ENCODE measurements at regions not wholly inside any gene's neighbourhood (a gene's known extent, or its start where the extent isn't known, plus 50 kb on each side); places are given as distances from the start of the nearest gene placed in this dataset.

DNA sequence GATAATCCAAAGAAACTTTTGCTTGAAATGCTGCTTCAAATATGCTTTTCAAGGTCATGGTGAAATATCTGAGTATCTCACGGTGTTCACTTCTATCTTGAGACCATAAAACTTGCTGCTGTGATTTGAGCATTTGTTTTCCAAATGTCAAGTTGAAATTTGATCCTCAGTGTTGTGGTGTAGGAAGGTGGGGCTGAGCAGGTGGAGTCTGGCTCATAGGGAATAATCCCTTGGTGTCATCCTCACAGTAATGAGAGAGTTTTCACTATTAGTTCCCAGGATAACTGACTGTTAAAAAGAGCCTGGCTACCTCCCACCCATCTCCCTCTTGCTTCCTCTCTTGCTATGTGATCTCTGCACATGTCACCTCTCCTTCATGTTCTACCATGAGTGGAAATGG is 858.0 kb upstream of the SLITRK5 start:
- no peaks in the 10 kb centered on the region for H3K27me3 ChIP-seq
- no peaks in the 10 kb centered on the region for H3K9me3 ChIP-seq (ENCODE audit: low read depth)
- TF ChIP-seq, protein P1, sequence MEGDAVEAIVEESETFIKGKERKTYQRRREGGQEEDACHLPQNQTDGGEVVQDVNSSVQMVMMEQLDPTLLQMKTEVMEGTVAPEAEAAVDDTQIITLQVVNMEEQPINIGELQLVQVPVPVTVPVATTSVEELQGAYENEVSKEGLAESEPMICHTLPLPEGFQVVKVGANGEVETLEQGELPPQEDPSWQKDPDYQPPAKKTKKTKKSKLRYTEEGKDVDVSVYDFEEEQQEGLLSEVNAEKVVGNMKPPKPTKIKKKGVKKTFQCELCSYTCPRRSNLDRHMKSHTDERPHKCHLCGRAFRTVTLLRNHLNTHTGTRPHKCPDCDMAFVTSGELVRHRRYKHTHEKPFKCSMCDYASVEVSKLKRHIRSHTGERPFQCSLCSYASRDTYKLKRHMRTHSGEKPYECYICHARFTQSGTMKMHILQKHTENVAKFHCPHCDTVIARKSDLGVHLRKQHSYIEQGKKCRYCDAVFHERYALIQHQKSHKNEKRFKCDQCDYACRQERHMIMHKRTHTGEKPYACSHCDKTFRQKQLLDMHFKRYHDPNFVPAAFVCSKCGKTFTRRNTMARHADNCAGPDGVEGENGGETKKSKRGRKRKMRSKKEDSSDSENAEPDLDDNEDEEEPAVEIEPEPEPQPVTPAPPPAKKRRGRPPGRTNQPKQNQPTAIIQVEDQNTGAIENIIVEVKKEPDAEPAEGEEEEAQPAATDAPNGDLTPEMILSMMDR (IDR thresholded peaks at IDR 0.05; ENCODE audit: low read depth, low read length), result no peak
- H3K36me3 ChIP-seq, result no peaks in the 10 kb centered on the region
- H3K4me3 ChIP-seq, result no peak overlapping the region
- H3K4me1 ChIP-seq (ENCODE audit: low read depth), result no peaks in the 10 kb centered on the region
- no peak for DNase-seq (ENCODE audit: low read depth in 1 of 2, low spot score in 1 of 2)
- no peak overlapping the region for H3K27ac ChIP-seq

DNA sequence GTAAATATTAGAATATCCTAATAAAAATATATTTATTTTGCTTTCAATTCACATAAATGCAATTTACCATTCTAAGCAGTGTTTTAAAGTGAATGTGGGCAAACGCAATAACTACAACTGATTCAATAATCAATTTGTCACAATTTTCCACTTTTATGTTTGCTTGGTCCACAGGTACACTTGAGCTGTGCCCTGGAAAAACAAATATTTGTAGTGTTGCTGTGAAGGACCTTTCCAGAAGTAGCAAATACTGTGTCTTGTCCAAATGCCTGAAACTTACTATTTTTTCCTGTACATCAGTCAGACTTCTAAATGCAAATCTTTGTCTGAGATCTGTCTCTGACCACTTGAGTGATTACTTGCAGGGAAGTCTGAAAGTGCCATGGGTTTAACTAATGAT is 845.8 kb upstream of the SLITRK5 start:
- H3K27ac ChIP-seq, result no peak overlapping the region
- no peaks in the 10 kb centered on the region for H3K36me3 ChIP-seq
- no peaks in the 10 kb centered on the region for H3K4me1 ChIP-seq (ENCODE audit: low read depth)
- TF ChIP-seq, protein P1 (IDR thresholded peaks at IDR 0.05; ENCODE audit: low read depth, low read length), result no peak
- H3K27me3 ChIP-seq, result no peaks in the 10 kb centered on the region
- DNase-seq (ENCODE audit: low read depth in 1 of 2, low spot score in 1 of 2), result no peak
- no peak overlapping the region for H3K4me3 ChIP-seq
- no peaks in the 10 kb centered on the region for H3K9me3 ChIP-seq (ENCODE audit: low read depth)

DNA sequence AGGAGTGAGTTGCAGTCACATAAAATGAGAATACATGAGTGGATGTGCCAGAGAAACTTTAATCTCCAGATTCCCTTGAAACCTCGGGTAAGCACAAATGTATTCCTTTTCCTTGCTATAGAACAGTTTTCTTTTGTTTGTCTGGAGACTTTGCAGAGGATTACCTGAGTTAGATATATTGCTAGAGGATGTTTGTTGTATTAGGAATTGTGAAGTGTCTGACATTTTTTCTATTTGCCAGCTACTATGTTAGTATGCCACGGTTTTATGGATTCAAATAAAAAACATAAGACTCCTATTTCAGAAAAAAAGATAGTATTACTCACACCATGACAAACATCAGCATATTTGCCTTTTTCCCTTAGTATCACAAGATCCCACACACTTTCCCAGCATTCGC is 844.9 kb upstream of the SLITRK5 start:
- H3K36me3 ChIP-seq, result no peaks in the 10 kb centered on the region
- no peaks in the 10 kb centered on the region for H3K27me3 ChIP-seq
- no peak overlapping the region for H3K27ac ChIP-seq
- TF ChIP-seq, protein P1 (IDR thresholded peaks at IDR 0.05; ENCODE audit: low read depth, low read length), result no peak
- H3K4me1 ChIP-seq (ENCODE audit: low read depth), result no peaks in the 10 kb centered on the region
- H3K4me3 ChIP-seq, result no peak overlapping the region
- H3K9me3 ChIP-seq (ENCODE audit: low read depth), result no peaks in the 10 kb centered on the region
- no peak for DNase-seq (ENCODE audit: low read depth in 1 of 2, low spot score in 1 of 2)

DNA sequence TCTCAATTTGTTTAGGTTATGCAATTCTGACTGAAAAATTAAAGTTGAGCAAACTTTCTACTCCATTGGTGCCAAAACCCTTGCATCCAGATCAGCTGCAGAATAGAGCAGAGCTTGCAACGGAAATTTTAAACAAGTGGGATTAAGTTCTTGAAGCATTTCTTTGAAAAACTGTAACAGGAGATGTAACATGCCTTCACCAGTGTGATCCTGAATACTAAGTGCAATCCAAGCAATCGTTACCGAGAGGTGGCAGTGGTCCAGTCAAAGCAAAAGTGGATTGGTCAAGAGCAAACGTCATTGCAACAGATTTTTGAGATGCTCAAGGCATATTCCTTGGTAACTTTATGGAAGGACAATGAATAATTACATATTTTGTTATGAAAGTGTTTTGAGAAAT is 841.1 kb upstream of the SLITRK5 start:
- H3K4me1 ChIP-seq (ENCODE audit: low read depth), result no peaks in the 10 kb centered on the region
- H3K27me3 ChIP-seq, result no peaks in the 10 kb centered on the region
- TF ChIP-seq, protein P1 (IDR thresholded peaks at IDR 0.05; ENCODE audit: low read depth, low read length), result no peak
- no peaks in the 10 kb centered on the region for H3K36me3 ChIP-seq
- H3K4me3 ChIP-seq, result no peak overlapping the region
- no peak overlapping the region for H3K27ac ChIP-seq
- H3K9me3 ChIP-seq (ENCODE audit: low read depth), result no peaks in the 10 kb centered on the region
- DNase-seq (ENCODE audit: low read depth in 1 of 2, low spot score in 1 of 2), result no peak

DNA sequence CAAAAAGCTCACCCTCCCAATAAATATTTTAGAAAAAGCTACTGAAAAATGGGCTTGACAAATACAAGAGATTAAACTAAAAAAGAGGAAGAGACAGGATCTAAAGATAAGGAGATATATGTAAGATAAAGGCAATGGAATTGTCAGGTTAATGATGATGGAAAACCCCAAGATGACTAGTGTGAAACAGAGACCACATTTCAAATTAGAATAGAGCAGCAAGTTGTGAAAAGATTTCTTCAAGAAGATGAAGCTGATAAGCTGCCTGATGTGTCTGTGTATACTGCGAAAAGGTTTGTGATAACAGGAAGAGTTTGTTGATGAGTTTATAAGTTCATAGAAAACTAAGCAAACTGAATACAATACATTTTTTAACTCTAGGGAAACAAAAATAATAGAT is 840.1 kb upstream of the SLITRK5 start:
- Histone ChIP-seq H3K4me1 (ENCODE audit: low read depth) (no peaks in the 10 kb centered on the region), H3K9me3 (ENCODE audit: low read depth) (no peaks in the 10 kb centered on the region), H3K36me3 (no peaks in the 10 kb centered on the region), H3K27ac (no peak overlapping the region), H3K27me3 (no peaks in the 10 kb centered on the region), H3K4me3 (no peak overlapping the region)
- TF ChIP-seq, protein P1 (IDR thresholded peaks at IDR 0.05; ENCODE audit: low read depth, low read length), result no peak
- no peak for DNase-seq (ENCODE audit: low read depth in 1 of 2, low spot score in 1 of 2)

All from cardiac muscle cell (in vitro differentiated cells and primary cell).